LNCAP (cell line): ENCODE measurements at regions not wholly inside any gene's neighbourhood (a gene's known extent, or its start where the extent isn't known, plus 50 kb on each side); places are given as distances from the start of the nearest gene placed in this dataset.

Experiments
- CTCF ChIP-seq: fragments of 450-650 bp; IDR thresholded peaks from 2 replicates; pipeline ENCODE4 v1.5.1; 2017; ENCODE audit warnings: mild to moderate bottlenecking

GRCh38 chr7:113279256-113279655 lies 160.9 kb upstream of the SMIM30 start:
- no peak for TF ChIP-seq CTCF

- TF ChIP-seq CTCF, result no peak
These were observed 152.4 kb upstream of the SMIM30 start for GRCh38 chr7:113270790-113271189.

GRCh38 chr7:113268757-113269156 lies 150.4 kb upstream of the SMIM30 start:
- no peak for TF ChIP-seq CTCF

- no peak for TF ChIP-seq CTCF
These were observed 149.5 kb upstream of the SMIM30 start for GRCh38 chr7:113267885-113268284.

- TF ChIP-seq CTCF, result no peak
These were observed 148.9 kb upstream of the SMIM30 start for GRCh38 chr7:113267271-113267670.

- no peak for TF ChIP-seq CTCF
These were observed 145.4 kb upstream of the SMIM30 start for GRCh38 chr7:113263749-113264148.

GRCh38 chr7:113256883-113257531 lies 138.7 kb upstream of the SMIM30 start:
- TF ChIP-seq CTCF, result no peak

- no peak for TF ChIP-seq CTCF
These were observed 128.8 kb upstream of the SMIM30 start for GRCh38 chr7:113247198-113247597.
